GM19238 (cell line): ENCODE measurements at regions not wholly inside any gene's neighbourhood (a gene's known extent, or its start where the extent isn't known, plus 50 kb on each side); places are given as distances from the start of the nearest gene placed in this dataset.

Experiments used
- DNase-seq: peaks from one replicate; pipeline ENCODE4 v3.0.0; 2011; ENCODE audit warnings: low spot score; ENCODE audit not compliant: insufficient read length

DNA sequence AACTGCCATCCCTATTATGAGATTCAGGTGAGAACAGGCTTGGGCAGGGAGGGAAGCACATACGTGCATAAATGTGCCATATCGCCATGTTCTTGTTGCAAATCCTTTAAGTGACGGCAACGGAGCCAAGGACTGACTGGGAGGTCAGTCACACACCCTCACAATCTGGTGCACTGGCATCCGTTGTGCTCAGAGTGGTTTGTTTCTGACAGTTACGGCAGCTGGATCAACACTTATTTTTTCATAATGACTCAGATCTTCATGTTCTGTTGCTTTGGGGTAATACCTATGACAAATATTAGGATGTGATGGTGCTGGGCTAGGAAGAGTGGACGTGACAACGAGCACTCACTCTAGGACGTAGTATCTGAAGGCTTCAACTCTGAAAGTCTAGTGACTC lies 56.2 kb upstream of the PREP start:
- DNase-seq = no peak

DNA sequence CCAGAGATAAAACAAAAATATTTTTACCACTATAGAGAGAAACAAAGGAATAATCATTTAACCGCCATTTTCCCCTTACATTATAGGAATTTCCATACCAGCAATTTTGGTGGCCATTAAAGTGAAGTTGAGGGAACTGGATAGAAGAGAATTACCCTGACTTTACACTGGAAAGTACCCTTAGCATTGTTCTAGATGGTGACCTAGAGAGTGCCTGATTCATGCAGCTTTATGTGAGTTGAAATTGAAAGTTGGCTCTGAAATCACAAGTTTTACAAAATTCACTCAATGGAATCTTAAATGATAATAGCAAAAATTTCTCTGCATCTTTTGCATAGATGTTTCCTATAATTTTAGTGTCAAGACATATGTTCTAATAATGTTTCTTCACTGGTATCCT lies 55.7 kb upstream of the PREP start:
- no peak for DNase-seq

DNA sequence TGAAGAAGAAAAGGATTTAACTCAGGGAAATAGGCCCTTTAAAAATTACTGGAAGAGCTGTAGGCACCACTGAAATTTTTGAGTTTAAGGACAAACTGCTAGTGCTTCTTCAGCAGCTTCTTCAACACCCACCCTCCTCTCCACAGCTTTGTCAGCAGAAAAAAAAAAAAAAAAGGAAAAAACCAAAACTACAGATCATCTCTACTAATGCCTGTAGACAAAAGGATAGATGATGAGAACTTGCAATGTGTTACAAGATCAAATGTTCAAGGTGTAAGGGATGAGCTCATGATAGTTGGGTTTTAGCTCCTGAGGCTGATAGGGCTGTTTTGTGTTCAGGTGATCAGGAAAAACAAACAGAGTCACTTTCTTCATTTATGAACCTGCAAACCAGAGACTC lies 55.2 kb upstream of the PREP start:
- no peak for DNase-seq

- DNase-seq = no peak
Measured at GRCh38 chr6:105453968-105454367, 51.1 kb upstream of the PREP start.

DNA sequence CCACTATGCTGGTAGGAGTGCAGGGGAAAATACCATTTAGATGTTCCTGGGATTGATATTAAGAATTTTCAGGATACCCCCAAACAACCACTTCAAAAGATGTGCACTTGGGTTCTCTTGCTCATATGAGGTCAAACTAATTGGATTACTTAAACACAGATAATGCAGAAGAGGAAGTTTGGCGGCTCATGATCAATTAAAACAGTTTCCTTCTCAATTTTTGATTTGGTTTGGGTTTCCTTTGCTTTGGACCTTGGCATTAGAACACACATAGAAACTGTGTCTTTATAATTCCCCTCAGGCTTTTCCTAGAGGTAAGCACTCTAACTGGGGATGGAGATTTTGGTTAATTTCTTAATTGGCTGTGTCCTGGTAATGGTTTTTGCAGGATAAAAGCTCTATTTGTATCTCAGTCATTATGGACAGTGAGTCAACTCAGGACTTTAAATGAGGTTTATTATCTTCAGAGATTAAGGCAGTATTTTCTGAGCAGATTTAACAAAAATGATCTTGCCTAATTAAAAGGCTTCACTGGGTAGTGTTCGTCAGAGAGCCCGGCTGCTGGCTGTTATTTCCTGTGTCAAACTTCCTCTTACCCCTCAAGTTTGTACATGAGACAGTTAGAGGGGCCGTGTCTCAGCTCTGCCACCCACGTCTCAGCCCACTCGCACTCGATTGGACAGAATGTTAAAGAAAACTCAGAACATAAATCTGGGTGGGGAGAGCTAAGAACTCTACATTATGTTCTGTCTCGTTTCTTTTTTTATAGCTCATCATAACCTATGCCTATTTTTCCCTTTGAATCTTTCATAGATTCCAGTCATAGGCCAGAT lies 50.3 kb upstream of the PREP start:
- DNase-seq = no peak
